ENCODE measurements at regions not wholly inside any gene's neighbourhood (a gene's known extent, or its start where the extent isn't known, plus 50 kb on each side); places are given as distances from the start of the nearest gene placed in this dataset.
"Not testable (repeated sequence)": the region's sequence is repeated elsewhere in the genome, so short reads cannot be mapped to it uniquely, and the experiment has no call there.

DNA sequence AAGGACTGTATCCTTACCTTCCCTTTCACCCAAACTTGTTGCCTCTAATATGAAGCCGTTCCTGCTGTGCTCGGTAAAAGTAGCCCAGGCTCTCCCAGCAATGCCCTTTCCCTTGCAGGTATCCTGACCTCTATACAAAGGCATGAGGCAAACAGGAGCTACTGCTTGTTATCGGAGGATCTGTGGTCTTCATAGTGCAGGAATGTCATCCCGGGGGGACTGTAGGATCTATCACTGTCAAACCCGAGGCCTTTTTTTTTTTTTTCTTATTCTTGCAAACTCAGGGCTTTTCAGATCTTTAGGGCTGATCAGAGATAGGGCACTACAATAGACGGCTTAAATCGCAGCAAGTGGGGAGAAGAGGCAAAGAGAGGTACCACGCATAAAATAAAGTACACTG, 1206.6 kb downstream of the TYW1 start:
- no peak overlapping the region for H3K9ac ChIP-seq (ENCODE audit: low read length)
- H3K36me3 ChIP-seq (ENCODE audit: control insufficient read depth, insufficient read depth, low read length), result no peaks in the 10 kb centered on the region
- H3K9me3 ChIP-seq (ENCODE audit: control insufficient read depth, low read length), result no peaks in the 10 kb centered on the region
- H3K27me3 ChIP-seq (ENCODE audit: control insufficient read depth, insufficient read depth, low read length), result no peaks in the 10 kb centered on the region
- H3K4me3 ChIP-seq (ENCODE audit: low read length), result no peak overlapping the region
- H3K4me1 ChIP-seq (ENCODE audit: control insufficient read depth, insufficient read depth, low read length), result no peaks in the 10 kb centered on the region

DNA sequence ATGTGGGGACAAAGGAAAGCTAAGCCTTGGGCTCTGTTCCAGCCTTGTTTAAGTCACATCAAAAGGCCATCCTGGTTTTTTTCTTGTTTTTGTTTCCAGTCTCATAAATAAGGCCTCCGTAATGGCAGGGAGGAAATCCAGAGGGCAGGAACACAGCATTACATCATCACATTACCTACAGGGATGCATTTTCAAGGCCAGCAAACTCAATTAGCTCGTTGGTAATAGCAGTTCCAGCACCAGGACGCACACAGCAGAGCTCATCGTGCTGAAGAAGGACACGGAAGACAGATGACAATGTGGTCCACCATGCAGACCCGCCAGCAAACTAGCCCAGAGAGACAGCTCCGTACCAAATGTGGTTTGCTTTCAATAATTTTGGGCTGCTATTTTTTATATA, 1209.2 kb downstream of the TYW1 start:
- no peaks in the 10 kb centered on the region for H3K9me3 ChIP-seq (ENCODE audit: control insufficient read depth, low read length)
- no peak overlapping the region for H3K9ac ChIP-seq (ENCODE audit: low read length)
- H3K4me1 ChIP-seq (ENCODE audit: control insufficient read depth, insufficient read depth, low read length), result no peaks in the 10 kb centered on the region
- H3K27me3 ChIP-seq (ENCODE audit: control insufficient read depth, insufficient read depth, low read length), result no peaks in the 10 kb centered on the region
- H3K36me3 ChIP-seq (ENCODE audit: control insufficient read depth, insufficient read depth, low read length), result no peaks in the 10 kb centered on the region
- no peak overlapping the region for H3K4me3 ChIP-seq (ENCODE audit: low read length)

DNA sequence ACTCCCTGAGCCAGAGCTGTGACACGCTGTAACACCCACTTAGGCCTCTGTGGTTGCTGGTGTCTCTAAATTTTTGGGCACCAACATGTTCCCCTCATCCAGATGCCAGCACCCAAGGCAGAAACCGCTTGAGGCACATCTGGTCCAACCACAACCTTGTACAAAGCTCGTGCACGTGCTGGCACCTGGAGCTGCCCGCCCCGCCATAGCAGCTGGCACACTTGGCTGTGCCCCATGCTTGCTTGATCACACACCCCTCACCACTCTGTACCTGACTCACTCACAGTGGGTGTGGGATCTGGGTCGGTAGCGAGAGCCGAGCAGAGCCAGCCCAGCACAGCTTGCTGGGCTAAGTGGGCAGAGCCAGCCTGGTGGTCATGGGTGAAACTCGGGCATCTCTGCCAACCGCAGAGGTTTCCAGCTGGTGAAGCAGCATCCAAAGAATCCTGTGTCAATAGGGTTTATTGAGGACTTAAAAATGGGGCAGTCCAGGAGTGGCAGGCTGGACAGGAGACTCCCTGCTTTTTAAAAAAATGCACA, 1210.4 kb downstream of the TYW1 start:
- H3K9ac ChIP-seq (ENCODE audit: low read length), result no peak overlapping the region
- no peak overlapping the region for H3K4me3 ChIP-seq (ENCODE audit: low read length)
- no peaks in the 10 kb centered on the region for H3K9me3 ChIP-seq (ENCODE audit: control insufficient read depth, low read length)
- no peaks in the 10 kb centered on the region for H3K36me3 ChIP-seq (ENCODE audit: control insufficient read depth, insufficient read depth, low read length)
- no peaks in the 10 kb centered on the region for H3K27me3 ChIP-seq (ENCODE audit: control insufficient read depth, insufficient read depth, low read length)
- H3K4me1 ChIP-seq (ENCODE audit: control insufficient read depth, insufficient read depth, low read length), result no peaks in the 10 kb centered on the region

- no peak overlapping the region for H3K4me3 ChIP-seq (ENCODE audit: low read length)
- H3K36me3 ChIP-seq (ENCODE audit: control insufficient read depth, insufficient read depth, low read length), result no peaks in the 10 kb centered on the region
- no peaks in the 10 kb centered on the region for H3K4me1 ChIP-seq (ENCODE audit: control insufficient read depth, insufficient read depth, low read length)
- no peak overlapping the region for H3K9ac ChIP-seq (ENCODE audit: low read length)
- H3K9me3 ChIP-seq (ENCODE audit: control insufficient read depth, low read length), result no peaks in the 10 kb centered on the region
- no peaks in the 10 kb centered on the region for H3K27me3 ChIP-seq (ENCODE audit: control insufficient read depth, insufficient read depth, low read length)
Observed at GRCh38 chr7:68207676-68208075, 1211.0 kb downstream of the TYW1 start.

DNA sequence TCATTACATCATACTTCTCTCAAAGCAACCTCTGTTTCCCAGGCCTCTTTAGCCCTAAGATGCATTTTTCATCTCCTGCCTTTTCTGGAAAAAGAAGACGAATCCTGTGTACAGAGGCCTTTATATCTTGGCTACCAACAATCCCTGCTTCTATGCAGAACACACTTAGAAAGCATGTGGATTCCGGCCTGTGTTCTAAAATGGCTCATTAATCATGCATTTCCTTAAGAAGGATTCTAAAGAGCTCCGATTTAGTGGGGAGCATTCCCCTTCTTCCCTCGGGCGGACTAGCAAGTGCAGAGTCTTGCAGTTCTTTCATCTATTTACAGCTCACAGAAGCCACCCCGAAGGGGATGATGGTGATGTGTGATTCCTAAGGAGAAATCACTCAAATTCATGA, 1212.9 kb downstream of the TYW1 start:
- H3K36me3 ChIP-seq (ENCODE audit: control insufficient read depth, insufficient read depth, low read length), result no peaks in the 10 kb centered on the region
- no peaks in the 10 kb centered on the region for H3K27me3 ChIP-seq (ENCODE audit: control insufficient read depth, insufficient read depth, low read length)
- no peak overlapping the region for H3K9ac ChIP-seq (ENCODE audit: low read length)
- no peak overlapping the region for H3K4me3 ChIP-seq (ENCODE audit: low read length)
- no peaks in the 10 kb centered on the region for H3K4me1 ChIP-seq (ENCODE audit: control insufficient read depth, insufficient read depth, low read length)
- H3K9me3 ChIP-seq (ENCODE audit: control insufficient read depth, low read length), result no peaks in the 10 kb centered on the region

GRCh38 chr7:68213838-68214237, 1217.2 kb downstream of the TYW1 start:
- Histone ChIP-seq H3K27me3 (ENCODE audit: control insufficient read depth, insufficient read depth, low read length) (no peaks in the 10 kb centered on the region), H3K4me3 (ENCODE audit: low read length) (no peak overlapping the region), H3K9ac (ENCODE audit: low read length) (no peak overlapping the region)

DNA sequence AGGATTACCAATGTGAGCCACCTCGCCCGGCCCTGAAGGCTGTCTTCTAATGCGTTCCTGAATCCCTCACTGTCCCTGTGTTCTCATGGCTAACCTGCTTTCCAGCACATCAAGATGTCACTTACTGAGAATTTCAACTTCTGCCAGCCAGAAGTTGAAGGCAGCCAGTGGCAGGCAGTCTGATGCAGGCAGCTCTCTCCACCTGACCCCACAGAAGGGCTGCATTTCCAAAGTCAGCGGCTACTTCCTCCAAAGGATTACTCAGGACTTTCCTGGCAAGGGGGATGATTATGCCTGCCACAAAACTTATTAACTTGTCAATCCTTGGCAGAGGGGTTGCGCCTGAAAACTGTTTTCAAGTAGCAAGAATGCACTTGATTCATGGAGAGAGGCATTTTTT, 1219.4 kb downstream of the TYW1 start:
- H3K9me3 ChIP-seq (ENCODE audit: control insufficient read depth, low read length), result no peaks in the 10 kb centered on the region
- H3K4me3 ChIP-seq (ENCODE audit: low read length), result no peak overlapping the region
- no peak overlapping the region for H3K9ac ChIP-seq (ENCODE audit: low read length)
- no peaks in the 10 kb centered on the region for H3K27me3 ChIP-seq (ENCODE audit: control insufficient read depth, insufficient read depth, low read length)
- no peaks in the 10 kb centered on the region for H3K36me3 ChIP-seq (ENCODE audit: control insufficient read depth, insufficient read depth, low read length)
- H3K4me1 ChIP-seq (ENCODE audit: control insufficient read depth, insufficient read depth, low read length), result no peaks in the 10 kb centered on the region

More at GRCh38 chr7:68213838-68214237, 1217.2 kb downstream of the TYW1 start:
- H3K9me3 ChIP-seq (ENCODE audit: control insufficient read depth, low read length), result no peaks in the 10 kb centered on the region
- no peaks in the 10 kb centered on the region for H3K36me3 ChIP-seq (ENCODE audit: control insufficient read depth, insufficient read depth, low read length)
- H3K4me1 ChIP-seq (ENCODE audit: control insufficient read depth, insufficient read depth, low read length), result no peaks in the 10 kb centered on the region

DNA sequence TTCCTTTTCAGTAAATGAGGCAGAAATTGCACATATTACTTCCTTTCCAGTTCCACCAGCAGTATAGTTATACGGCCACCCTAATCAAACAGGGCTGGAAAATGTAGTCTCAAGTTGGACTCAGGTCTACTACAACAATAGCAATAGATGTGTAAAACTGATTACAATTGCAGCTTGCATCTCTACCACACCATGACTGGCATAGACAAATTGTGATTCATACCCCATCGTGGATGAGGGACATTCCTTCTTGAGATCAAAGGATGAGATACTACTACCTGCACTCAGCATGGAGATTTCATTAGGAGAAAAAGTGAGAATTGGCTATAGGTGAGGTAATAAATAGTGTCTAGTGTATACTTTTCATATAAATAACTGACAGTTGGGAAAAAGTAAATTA, 1220.8 kb downstream of the TYW1 start:
- Histone ChIP-seq H3K9ac (ENCODE audit: low read length) (no peak overlapping the region), H3K4me3 (ENCODE audit: low read length) (no peak overlapping the region), H3K27me3 (ENCODE audit: control insufficient read depth, insufficient read depth, low read length) (no peaks in the 10 kb centered on the region), H3K36me3 (ENCODE audit: control insufficient read depth, insufficient read depth, low read length) (no peaks in the 10 kb centered on the region), H3K9me3 (ENCODE audit: control insufficient read depth, low read length) (no peaks in the 10 kb centered on the region), H3K4me1 (ENCODE audit: control insufficient read depth, insufficient read depth, low read length) (no peaks in the 10 kb centered on the region)

DNA sequence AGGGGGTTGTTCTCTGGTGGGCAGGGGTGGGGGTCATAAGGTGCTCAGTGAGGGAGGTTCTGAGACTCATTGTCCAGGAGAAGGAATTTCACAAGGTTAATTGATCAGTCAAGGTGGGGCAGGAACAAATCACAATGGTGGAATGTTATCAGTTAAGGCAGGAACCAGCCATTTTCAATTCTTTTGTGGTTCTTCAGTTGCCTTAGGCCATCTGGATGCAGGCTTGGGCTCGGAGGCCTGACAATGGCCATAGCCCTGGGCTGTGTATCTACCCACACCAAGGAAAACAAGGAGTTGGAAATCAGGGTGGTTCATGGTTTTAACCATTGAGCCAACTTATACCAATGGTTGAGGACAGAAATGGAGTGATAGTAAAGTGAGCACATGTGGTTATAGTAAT, 1221.8 kb downstream of the TYW1 start:
- no peak overlapping the region for H3K4me3 ChIP-seq (ENCODE audit: low read length)
- H3K4me1 ChIP-seq (ENCODE audit: control insufficient read depth, insufficient read depth, low read length), result no peaks in the 10 kb centered on the region
- no peak overlapping the region for H3K9ac ChIP-seq (ENCODE audit: low read length)
- H3K36me3 ChIP-seq (ENCODE audit: control insufficient read depth, insufficient read depth, low read length), result no peaks in the 10 kb centered on the region
- H3K9me3 ChIP-seq (ENCODE audit: control insufficient read depth, low read length), result no peaks in the 10 kb centered on the region
- H3K27me3 ChIP-seq (ENCODE audit: control insufficient read depth, insufficient read depth, low read length), result no peaks in the 10 kb centered on the region

GRCh38 chr7:68222311-68222710, 1225.7 kb downstream of the TYW1 start:
- no peak overlapping the region for H3K9ac ChIP-seq (ENCODE audit: low read length)

DNA sequence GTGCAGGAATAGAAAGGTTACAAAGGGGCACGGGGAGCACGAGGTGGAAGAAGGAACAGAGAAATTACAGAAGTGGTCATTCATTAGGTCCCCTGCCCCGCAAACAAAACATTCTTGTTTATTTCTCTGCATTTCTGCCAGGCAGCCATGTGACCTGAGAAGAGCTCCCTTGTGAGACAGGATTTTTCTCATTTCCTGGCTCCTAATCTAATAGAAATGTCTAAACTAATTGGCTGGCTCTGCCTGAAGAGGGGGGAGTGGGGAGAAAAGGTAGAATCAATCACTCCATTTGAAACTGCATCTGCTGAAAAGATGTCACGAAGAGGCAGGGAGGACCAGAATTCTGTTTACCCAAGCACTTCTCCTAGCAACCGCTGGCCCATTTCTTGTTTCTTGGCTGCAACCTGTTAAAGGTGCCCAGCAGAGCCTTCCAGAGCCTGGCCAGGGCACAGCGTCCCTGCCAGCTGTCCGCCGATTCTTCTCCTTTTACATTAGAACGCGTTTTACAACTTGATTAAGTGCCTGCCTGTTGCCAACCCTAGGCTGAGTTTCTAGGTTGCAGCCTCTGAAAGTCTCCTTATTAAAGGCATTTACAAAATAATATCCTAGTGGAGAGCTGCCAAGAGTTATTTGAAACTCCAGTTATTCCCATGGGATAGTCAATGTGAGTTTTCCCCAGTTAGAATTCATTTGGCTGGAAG, 1227.6 kb downstream of the TYW1 start:
- no peak overlapping the region for H3K9ac ChIP-seq (ENCODE audit: low read length)
- H3K4me3 ChIP-seq (ENCODE audit: low read length), result no peak overlapping the region
- H3K27me3 ChIP-seq (ENCODE audit: control insufficient read depth, insufficient read depth, low read length), result no peaks in the 10 kb centered on the region
- no peaks in the 10 kb centered on the region for H3K4me1 ChIP-seq (ENCODE audit: control insufficient read depth, insufficient read depth, low read length)
- no peaks in the 10 kb centered on the region for H3K36me3 ChIP-seq (ENCODE audit: control insufficient read depth, insufficient read depth, low read length)
- H3K9me3 ChIP-seq (ENCODE audit: control insufficient read depth, low read length), result no peaks in the 10 kb centered on the region

More at GRCh38 chr7:68222311-68222710, 1225.7 kb downstream of the TYW1 start:
- H3K27me3 ChIP-seq (ENCODE audit: control insufficient read depth, insufficient read depth, low read length), result no peaks in the 10 kb centered on the region
- H3K4me1 ChIP-seq (ENCODE audit: control insufficient read depth, insufficient read depth, low read length), result no peaks in the 10 kb centered on the region
- H3K4me3 ChIP-seq (ENCODE audit: low read length), result no peak overlapping the region
- H3K36me3 ChIP-seq (ENCODE audit: control insufficient read depth, insufficient read depth, low read length), result no peaks in the 10 kb centered on the region
- H3K9me3 ChIP-seq (ENCODE audit: control insufficient read depth, low read length), result no peaks in the 10 kb centered on the region

DNA sequence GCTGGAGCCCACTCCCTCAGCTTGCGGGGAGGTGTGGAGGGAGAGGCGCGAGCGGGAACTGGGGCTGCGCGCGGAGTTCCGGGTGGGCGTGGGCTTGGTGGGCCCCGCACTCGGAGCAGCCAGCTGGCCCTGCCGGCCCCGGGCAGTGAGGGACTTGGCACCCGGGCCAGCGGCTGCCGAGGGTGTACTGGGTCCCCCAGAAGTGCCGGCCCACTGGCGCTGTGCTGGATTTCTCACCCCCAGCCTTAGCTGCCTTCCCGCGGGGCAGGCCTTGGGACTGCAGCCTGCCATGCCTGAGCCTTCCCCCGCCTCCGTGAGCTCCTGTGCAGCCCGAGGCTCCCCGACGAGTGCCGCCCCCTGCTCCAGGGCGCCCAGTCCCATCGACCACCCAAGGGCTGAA, 1234.4 kb downstream of the TYW1 start:
- H3K4me1 ChIP-seq (ENCODE audit: control insufficient read depth, insufficient read depth, low read length); H3K27me3 ChIP-seq (ENCODE audit: control insufficient read depth, insufficient read depth, low read length); H3K36me3 ChIP-seq (ENCODE audit: control insufficient read depth, insufficient read depth, low read length); H3K9me3 ChIP-seq (ENCODE audit: control insufficient read depth, low read length); H3K9ac ChIP-seq (ENCODE audit: low read length); H3K4me3 ChIP-seq (ENCODE audit: low read length): not testable (repeated sequence)

GRCh38 chr7:68235937-68236336, 1239.3 kb downstream of the TYW1 start:
- no peaks in the 10 kb centered on the region for H3K9me3 ChIP-seq (ENCODE audit: control insufficient read depth, low read length)
- no peak overlapping the region for H3K4me3 ChIP-seq (ENCODE audit: low read length)
- H3K27me3 ChIP-seq (ENCODE audit: control insufficient read depth, insufficient read depth, low read length), result no peaks in the 10 kb centered on the region
- no peak overlapping the region for H3K9ac ChIP-seq (ENCODE audit: low read length)
- H3K4me1 ChIP-seq (ENCODE audit: control insufficient read depth, insufficient read depth, low read length), result no peaks in the 10 kb centered on the region
- H3K36me3 ChIP-seq (ENCODE audit: control insufficient read depth, insufficient read depth, low read length), result no peaks in the 10 kb centered on the region
